ENCODE measurements at regions not wholly inside any gene's neighbourhood (a gene's known extent, or its start where the extent isn't known, plus 50 kb on each side); places are given as distances from the start of the nearest gene placed in this dataset.

DNA sequence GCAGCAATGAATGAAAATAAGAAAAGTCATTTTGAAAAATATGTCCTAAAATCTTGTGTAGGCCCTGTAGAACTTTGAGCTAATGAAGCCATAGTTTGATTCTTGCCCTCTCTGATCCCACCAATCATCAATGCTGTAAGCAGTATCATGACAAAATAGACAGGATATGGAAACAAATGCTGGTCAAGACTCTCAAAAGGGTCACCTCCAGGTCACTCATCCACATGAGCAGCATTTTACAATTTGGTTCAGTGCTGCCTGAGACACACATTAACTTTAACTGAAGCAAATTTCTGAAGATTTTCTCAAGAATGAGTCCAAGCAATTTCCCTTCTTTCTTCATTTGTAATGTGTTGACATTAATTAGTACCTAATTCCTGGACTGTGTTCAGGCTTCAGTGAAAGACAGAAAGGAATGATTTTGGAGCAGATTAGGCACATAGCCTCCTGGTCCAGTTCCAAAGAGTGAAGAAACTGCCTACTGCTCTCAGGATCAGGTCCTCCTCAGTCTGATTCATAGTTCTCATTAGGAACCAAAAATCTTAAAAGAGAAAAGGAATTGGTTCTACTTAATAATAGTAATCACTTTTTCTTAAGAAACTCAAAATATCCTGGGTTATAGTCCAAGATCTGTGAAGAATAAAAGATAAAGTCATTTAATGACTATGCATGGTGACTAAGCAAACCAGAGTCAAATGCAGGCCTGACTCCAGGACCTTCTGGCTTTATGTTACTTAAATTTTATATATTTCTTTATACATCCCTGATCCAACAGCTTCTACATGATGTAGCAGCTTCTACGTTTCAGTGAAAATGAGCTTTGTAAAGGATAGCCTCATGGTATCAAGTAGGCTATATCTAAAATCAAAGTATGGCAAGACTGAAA lies 192.1 kb upstream of the RGMB start:
- CTCF ChIA-PET (ENCODE audit: partially characterized antibody), result interaction anchor here (0.5 to 1.2 kb wide), 2 partner anchors 11 to 257 kb away, joined by 3 read pairs; no protein-coding TSS in a partner anchor
- H3K9me3 ChIP-seq (ENCODE audit: insufficient read depth in 2 of 2, low read depth in 1 of 2, low read length in 1 of 2), result no peaks in the 10 kb centered on the region
- FAIRE-seq (no peak), DNase-seq (ENCODE audit: low read depth in 1 of 2, low spot score in 2 of 2) (no peak)
- H3K79me1 ChIP-seq (ENCODE audit: low read depth, low read length), result no peaks in the 10 kb centered on the region
- no peak for TF ChIP-seq SP2 (IDR thresholded peaks at IDR 0.05; ENCODE audit: low read length)
- H3K4me3 ChIP-seq (ENCODE audit: extremely low read depth in 1 of 4, insufficient read depth in 2 of 4, low read depth in 3 of 4, low read length in 4 of 4), result no peak overlapping the region
- H3K79me2 ChIP-seq (ENCODE audit: control insufficient read depth in 1 of 2, insufficient read depth in 2 of 2, low read length in 2 of 2), result no peaks in the 10 kb centered on the region
- H4K20me1 ChIP-seq (replicated peaks in 1 of 2; ENCODE audit: control insufficient read depth in 1 of 2, insufficient read depth in 2 of 2, low read length in 2 of 2), result no peaks in the 10 kb centered on the region
- H4K91ac ChIP-seq (replicated peaks; ENCODE audit: insufficient read length, low read length), result no peak overlapping the region
- H3K4me1 ChIP-seq (replicated peaks in 1 of 4; ENCODE audit: control insufficient read depth in 3 of 4, insufficient read depth in 4 of 4, low read length in 3 of 4), result no peaks in the 10 kb centered on the region
- H4K8ac ChIP-seq (ENCODE audit: extremely low read depth, insufficient read depth, low read length), result no peak overlapping the region
- H3K23me2 ChIP-seq (ENCODE audit: low read depth, low read length), result no peaks in the 10 kb centered on the region
- H3K9ac ChIP-seq (replicated peaks in 1 of 4; ENCODE audit: extremely low read depth in 1 of 4, low read depth in 3 of 4, low read length in 3 of 4), result no peak overlapping the region
- H2AK5ac ChIP-seq (ENCODE audit: low read depth, low read length), result no peak overlapping the region
- H3K56ac ChIP-seq (replicated peaks; ENCODE audit: insufficient read length, low read depth, low read length), result no peak overlapping the region
- H2BK15ac ChIP-seq (ENCODE audit: low read length), result no peak overlapping the region
- H3K4me2 ChIP-seq (ENCODE audit: insufficient read depth in 1 of 2, low read depth in 2 of 2, low read length in 2 of 2), result no peak overlapping the region
- no peak overlapping the region for H2BK20ac ChIP-seq (ENCODE audit: low read length)
- H3K27me3 ChIP-seq (replicated peaks in 1 of 4; ENCODE audit: control insufficient read depth in 3 of 4, extremely low read depth in 1 of 4, insufficient read depth in 3 of 4, low read length in 3 of 4), result no peaks in the 10 kb centered on the region
- H3K23ac ChIP-seq (ENCODE audit: insufficient read length), result no peak overlapping the region
- no peak overlapping the region for H2AFZ ChIP-seq (ENCODE audit: low read length)
- WGBS, 2 experiments (ENCODE audit: extremely low coverage in 1 of 2, insufficient coverage in 1 of 2, insufficient read length in 1 of 2, insufficient replicate concordance in 2 of 2, low coverage in 1 of 2, low lambda C conversion rate in 2 of 2, missing lambda C conversion rate in 1 of 2), result 95% methylated on average over 1 of the region's 1 CpG; no CpG with 5 or more reads in 1 of the 2 experiments
- no peak overlapping the region for H2BK12ac ChIP-seq (ENCODE audit: low read depth, low read length)
- H3K4ac ChIP-seq (replicated peaks; ENCODE audit: insufficient read length, low read depth, low read length), result no peak overlapping the region
- POLR2A ChIA-PET (ENCODE audit: partially characterized antibody), result no interaction called here
- no peak overlapping the region for H2BK120ac ChIP-seq (replicated peaks; ENCODE audit: low read depth, low read length)
- H2BK5ac ChIP-seq (ENCODE audit: low read depth, low read length), result no peak overlapping the region
- no peak overlapping the region for H4K5ac ChIP-seq (ENCODE audit: insufficient read length, low read depth, low read length)
- H3K27ac ChIP-seq (ENCODE audit: low read depth, low read length), result no peak overlapping the region
- no peak overlapping the region for H3K14ac ChIP-seq (ENCODE audit: insufficient read length)
- no peak overlapping the region for H3K18ac ChIP-seq (ENCODE audit: extremely low read depth, low read length)
- no peaks in the 10 kb centered on the region for H3K36me3 ChIP-seq (ENCODE audit: control insufficient read depth in 2 of 4, insufficient read depth in 4 of 4, low read length in 3 of 4)

Data from H1 (cell line).